Coronary artery (tissue), 2 donors: ENCODE measurements at regions not wholly inside any gene's neighbourhood (a gene's known extent, or its start where the extent isn't known, plus 50 kb on each side); places are given as distances from the start of the nearest gene placed in this dataset.
"Not testable (repeated sequence)": the region's sequence is repeated elsewhere in the genome, so short reads cannot be mapped to it uniquely, and the experiment has no call there.

ENCODE experiments used
- DNase-seq: peaks from one replicate; pipeline ENCODE4 v3.0.0-alpha.2; 2017; ENCODE audit warnings: low spot score
- H3K27ac ChIP-seq, 2 donors: fragments of 200-600 bp; sonication (generic); one replicate each; pipeline ENCODE4 v1.5.1; 2016 to 2019
- H3K4me3 ChIP-seq: fragments of 200-600 bp; sonication (generic); 2 replicates; pipeline ENCODE4 v1.5.1; 2016; ENCODE audit warnings: mild to moderate bottlenecking, moderate library complexity
- CTCF ChIP-seq: fragments of 200-600 bp; sonication (generic); IDR thresholded peaks from one replicate; pipeline ENCODE4 v1.5.1; 2019; ENCODE audit warnings: antibody characterized with exemption

DNA sequence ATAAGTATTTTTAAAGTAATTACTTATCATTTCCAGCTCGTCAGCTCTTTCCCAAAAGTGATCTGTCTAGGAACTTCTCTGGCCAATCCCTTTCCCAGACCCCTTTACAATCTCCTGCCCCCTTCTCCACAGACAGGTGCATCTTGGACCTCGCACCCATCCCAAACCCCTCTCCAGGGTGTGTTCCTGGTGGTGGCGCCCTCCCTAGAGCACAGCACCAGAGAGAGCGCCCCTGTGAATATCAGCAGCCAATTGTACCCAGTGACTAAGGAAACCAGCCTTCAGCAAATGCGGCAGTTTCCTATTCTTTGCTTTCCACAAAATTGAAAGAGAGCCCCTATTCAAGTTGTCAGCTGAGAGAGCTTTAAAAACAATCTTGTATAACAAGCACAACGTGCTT, 157.7 kb downstream of the RNASET2 start:
- Histone ChIP-seq H3K27ac (no peak overlapping the region), H3K4me3 (no peak overlapping the region)
- no peak for DNase-seq
- no peak for TF ChIP-seq CTCF

DNA sequence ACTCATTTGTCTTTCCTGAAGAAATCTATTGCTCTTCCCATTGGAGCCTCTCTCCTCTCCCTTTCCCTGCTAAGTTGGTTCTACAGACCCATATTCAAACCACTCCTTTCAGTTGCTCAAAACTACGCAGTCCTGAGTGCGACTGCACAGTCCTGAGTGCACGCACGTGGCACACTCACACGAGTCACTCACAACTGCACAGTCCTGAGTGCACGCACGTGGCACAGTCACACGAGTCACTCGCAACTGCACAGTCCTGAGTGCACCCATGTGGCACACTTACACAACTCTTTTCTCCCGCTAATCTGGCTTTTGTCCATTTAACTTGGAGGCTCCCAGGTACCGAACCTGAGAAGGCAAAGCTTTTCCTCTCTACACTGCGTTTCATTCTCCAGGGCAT, 159.7 kb downstream of the RNASET2 start:
- TF ChIP-seq CTCF, result no peak
- DNase-seq, result no peak
- no peak overlapping the region for H3K27ac ChIP-seq
- no peak overlapping the region for H3K4me3 ChIP-seq

DNA sequence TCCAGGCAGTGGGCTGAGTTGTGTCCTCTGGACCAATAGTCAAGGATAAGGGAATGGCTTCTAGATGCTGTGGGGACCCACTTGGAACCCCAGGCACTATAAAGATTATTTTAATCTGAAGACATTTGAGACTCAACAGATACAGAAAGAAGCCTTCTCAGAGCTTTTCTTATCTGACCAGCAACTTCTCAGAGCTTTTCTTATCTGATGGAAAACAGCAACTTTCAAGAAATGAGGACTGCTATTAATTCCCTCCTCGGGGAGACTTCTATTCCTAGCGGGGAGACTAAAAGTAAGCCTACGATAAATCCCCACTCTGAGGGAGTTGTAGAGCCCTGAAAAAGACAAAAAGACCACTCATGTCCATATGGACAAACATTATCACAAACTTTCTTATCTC, 160.5 kb downstream of the RNASET2 start:
- no peak overlapping the region for H3K27ac ChIP-seq
- H3K4me3 ChIP-seq, result no peak overlapping the region
- no peak for DNase-seq
- no peak for TF ChIP-seq CTCF

- not testable (repeated sequence) for H3K27ac ChIP-seq, H3K4me3 ChIP-seq, DNase-seq
Measured at GRCh38 chr6:166790808-166791207, 163.8 kb upstream of the RPS6KA2 start.

DNA sequence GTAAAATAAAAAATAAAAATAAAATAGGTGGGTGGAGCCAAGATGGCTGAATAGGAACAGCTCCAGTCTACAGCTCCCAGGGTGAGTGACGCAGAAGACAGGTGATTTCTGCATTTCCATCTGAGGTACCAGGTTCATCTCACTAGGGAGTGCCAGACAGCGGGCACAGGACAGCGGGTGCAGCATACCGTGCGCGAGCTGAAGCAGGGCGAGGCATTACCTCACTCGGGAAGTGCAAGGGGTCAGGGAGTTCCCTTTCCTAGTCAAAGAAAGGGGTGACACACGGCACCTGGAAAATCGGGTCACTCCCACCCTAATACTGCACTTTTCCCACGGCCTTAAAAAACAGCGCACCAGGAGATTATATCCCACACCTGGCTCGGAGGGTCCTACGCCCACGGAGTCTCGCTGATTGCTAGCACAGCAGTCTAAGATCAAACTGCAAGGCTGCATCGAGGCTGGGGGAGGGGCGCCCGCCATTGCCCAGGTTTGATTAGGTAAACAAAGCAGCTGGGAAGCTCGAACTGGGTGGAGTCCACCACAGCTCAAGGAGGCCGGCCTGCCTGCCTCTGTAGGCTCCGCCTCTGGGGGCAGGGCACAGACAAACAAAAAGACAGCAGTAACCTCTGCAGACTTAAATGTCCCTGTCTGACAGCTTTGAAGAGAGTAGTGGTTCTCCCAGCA, 161.9 kb upstream of the RPS6KA2 start:
- not testable (repeated sequence) for H3K4me3 ChIP-seq, H3K27ac ChIP-seq
- DNase-seq, result peak; percentile 17

- peak; percentile 54 for TF ChIP-seq CTCF
- no peak for DNase-seq
- Histone ChIP-seq H3K27ac (no peak overlapping the region), H3K4me3 (no peak overlapping the region)
Measured at GRCh38 chr6:166786704-166787293, 159.7 kb upstream of the RPS6KA2 start.

GRCh38 chr6:166785131-166785530, 158.1 kb upstream of the RPS6KA2 start:
- DNase-seq, result peak; percentile 29
- no peak for TF ChIP-seq CTCF
- Histone ChIP-seq H3K27ac (no peak overlapping the region), H3K4me3 (no peak overlapping the region)

DNA sequence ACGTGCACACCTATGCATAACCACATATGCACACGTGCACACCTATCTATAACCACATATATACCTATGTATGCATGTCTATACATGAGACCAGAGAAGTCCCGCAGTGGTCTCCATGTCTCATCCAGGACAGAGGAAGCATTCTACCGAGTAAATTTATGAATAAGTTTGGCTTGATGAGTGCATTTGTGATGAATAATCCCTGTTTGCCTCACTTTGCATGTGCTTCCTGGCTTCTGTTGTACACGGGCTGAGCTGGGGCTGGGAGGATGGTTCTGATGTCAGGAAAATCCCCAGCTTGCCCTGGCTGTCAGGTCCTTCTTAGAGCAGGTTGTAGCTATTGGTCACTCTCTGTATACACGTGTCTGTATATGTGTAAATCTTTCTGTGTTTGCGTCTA, 157.6 kb upstream of the RPS6KA2 start:
- Histone ChIP-seq H3K4me3 (no peak overlapping the region), H3K27ac (no peak overlapping the region)
- no peak for TF ChIP-seq CTCF
- DNase-seq, result no peak
